ENCODE measurements at regions not wholly inside any gene's neighbourhood (a gene's known extent, or its start where the extent isn't known, plus 50 kb on each side); places are given as distances from the start of the nearest gene placed in this dataset.

- Histone ChIP-seq H3K79me2 (ENCODE audit: insufficient read depth, low read depth) (no peaks in the 10 kb centered on the region), H3K36me3 (ENCODE audit: insufficient read depth) (no peaks in the 10 kb centered on the region), H4K20me1 (ENCODE audit: insufficient read depth) (no peaks in the 10 kb centered on the region), H3K4me3 (IDR thresholded peaks at IDR 0.05; ENCODE audit: insufficient read depth, low read depth, low read length) (no peak overlapping the region), H3K4me1 (ENCODE audit: low read depth, poor library complexity, severe bottlenecking) (no peaks in the 10 kb centered on the region), H3K9ac (no peak overlapping the region), H3K27me3 (ENCODE audit: insufficient read depth, low read depth) (no peaks in the 10 kb centered on the region), H3K27ac (no peak overlapping the region), H2AFZ (ENCODE audit: low read depth) (no peak overlapping the region), H3K4me2 (no peak overlapping the region)
- TF ChIP-seq CTCF (conservative IDR thresholded peaks at IDR 0.05; ENCODE audit: low read depth, low read length): no peak
Measured at GRCh38 chr3:88623709-88624108, 473.9 kb downstream of the C3orf38 start.

- no peaks in the 10 kb centered on the region for H4K20me1 ChIP-seq (ENCODE audit: insufficient read depth)
- no peak for TF ChIP-seq CTCF (conservative IDR thresholded peaks at IDR 0.05; ENCODE audit: low read depth, low read length)
- no peaks in the 10 kb centered on the region for H3K79me2 ChIP-seq (ENCODE audit: insufficient read depth, low read depth)
Measured at GRCh38 chr3:88626456-88627120, 476.8 kb downstream of the C3orf38 start.

GRCh38 chr3:88628901-88629300 lies 478.5 kb upstream of the EPHA3 start:
- no peak for TF ChIP-seq CTCF (conservative IDR thresholded peaks at IDR 0.05; ENCODE audit: low read depth, low read length)

More at GRCh38 chr3:88626456-88627120, 476.8 kb downstream of the C3orf38 start:
- H3K27me3 ChIP-seq (ENCODE audit: insufficient read depth, low read depth): no peaks in the 10 kb centered on the region
- H3K4me3 ChIP-seq (IDR thresholded peaks at IDR 0.05; ENCODE audit: insufficient read depth, low read depth, low read length): no peak overlapping the region
- H2AFZ ChIP-seq (ENCODE audit: low read depth): no peak overlapping the region
- H3K36me3 ChIP-seq (ENCODE audit: insufficient read depth): no peaks in the 10 kb centered on the region
- H3K27ac ChIP-seq: no peak overlapping the region
- H3K4me2 ChIP-seq: no peak overlapping the region
- no peak overlapping the region for H3K9ac ChIP-seq
- H3K4me1 ChIP-seq (ENCODE audit: low read depth, poor library complexity, severe bottlenecking): no peaks in the 10 kb centered on the region

GRCh38 chr3:88632226-88632625 lies 475.2 kb upstream of the EPHA3 start:
- no peak for TF ChIP-seq CTCF (conservative IDR thresholded peaks at IDR 0.05; ENCODE audit: low read depth, low read length)
- Histone ChIP-seq H3K4me2 (no peak overlapping the region), H3K4me1 (ENCODE audit: low read depth, poor library complexity, severe bottlenecking) (no peaks in the 10 kb centered on the region), H3K27me3 (ENCODE audit: insufficient read depth, low read depth) (no peaks in the 10 kb centered on the region), H3K36me3 (ENCODE audit: insufficient read depth) (no peaks in the 10 kb centered on the region), H4K20me1 (ENCODE audit: insufficient read depth) (no peaks in the 10 kb centered on the region), H3K4me3 (IDR thresholded peaks at IDR 0.05; ENCODE audit: insufficient read depth, low read depth, low read length) (no peak overlapping the region), H2AFZ (ENCODE audit: low read depth) (no peak overlapping the region), H3K27ac (no peak overlapping the region), H3K9ac (no peak overlapping the region), H3K79me2 (ENCODE audit: insufficient read depth, low read depth) (no peaks in the 10 kb centered on the region)

More at GRCh38 chr3:88628901-88629300, 478.5 kb upstream of the EPHA3 start:
- no peak overlapping the region for H3K4me2 ChIP-seq
- H4K20me1 ChIP-seq (ENCODE audit: insufficient read depth): no peaks in the 10 kb centered on the region
- no peak overlapping the region for H3K27ac ChIP-seq
- no peaks in the 10 kb centered on the region for H3K79me2 ChIP-seq (ENCODE audit: insufficient read depth, low read depth)
- H3K4me3 ChIP-seq (IDR thresholded peaks at IDR 0.05; ENCODE audit: insufficient read depth, low read depth, low read length): no peak overlapping the region
- no peaks in the 10 kb centered on the region for H3K36me3 ChIP-seq (ENCODE audit: insufficient read depth)
- H2AFZ ChIP-seq (ENCODE audit: low read depth): no peak overlapping the region
- H3K4me1 ChIP-seq (ENCODE audit: low read depth, poor library complexity, severe bottlenecking): no peaks in the 10 kb centered on the region
- no peaks in the 10 kb centered on the region for H3K27me3 ChIP-seq (ENCODE audit: insufficient read depth, low read depth)
- H3K9ac ChIP-seq: no peak overlapping the region

Data from KMS-11 (cell line).